Upper lobe of right lung (tissue), 1 donor: ENCODE measurements at regions not wholly inside any gene's neighbourhood (a gene's known extent, or its start where the extent isn't known, plus 50 kb on each side); places are given as distances from the start of the nearest gene placed in this dataset.

Experiments
- ATAC-seq: fragments of 200-7000 bp; cut with Tn5 transposase; one replicate; pipeline ENCODE4 v1.9.1; 2020; ENCODE audit warnings: mild to moderate bottlenecking, moderate library complexity
- DNase-seq: peaks from one replicate; pipeline ENCODE4 v3.0.0-alpha.2; 2020
- H3K27ac ChIP-seq: fragments of 200-600 bp; one replicate; pipeline ENCODE4 v1.8.0; 2022
- H3K27me3 ChIP-seq: fragments of 200-600 bp; one replicate; pipeline ENCODE4 v1.8.0; 2022; ENCODE audit warnings: mild to moderate bottlenecking
- H3K36me3 ChIP-seq: fragments of 200-600 bp; one replicate; pipeline ENCODE4 v1.8.0; 2022
- H3K4me1 ChIP-seq: fragments of 200-600 bp; one replicate; pipeline ENCODE4 v1.8.0; 2022
- H3K4me3 ChIP-seq: fragments of 200-600 bp; one replicate; pipeline ENCODE4 v1.8.0; 2022; ENCODE audit warnings: mild to moderate bottlenecking
- H3K9me3 ChIP-seq: fragments of 200-600 bp; one replicate; pipeline ENCODE4 v1.8.0; 2022
- intact Hi-C: fragments of 100-400 bp; cut with DNase I; formaldehyde crosslinking; loops from one replicate; pipeline ENCODE4 v1.11.0; 2022
- TF ChIP-seq, protein P1 (sequence below): fragments of 200-600 bp; IDR thresholded peaks from one replicate; pipeline ENCODE4 v1.8.0; 2022; ENCODE audit warnings: antibody characterized with exemption
- donor health status: DM: no; HTN: yes; CAD: no; lungs with severe emphysema.

DNA sequence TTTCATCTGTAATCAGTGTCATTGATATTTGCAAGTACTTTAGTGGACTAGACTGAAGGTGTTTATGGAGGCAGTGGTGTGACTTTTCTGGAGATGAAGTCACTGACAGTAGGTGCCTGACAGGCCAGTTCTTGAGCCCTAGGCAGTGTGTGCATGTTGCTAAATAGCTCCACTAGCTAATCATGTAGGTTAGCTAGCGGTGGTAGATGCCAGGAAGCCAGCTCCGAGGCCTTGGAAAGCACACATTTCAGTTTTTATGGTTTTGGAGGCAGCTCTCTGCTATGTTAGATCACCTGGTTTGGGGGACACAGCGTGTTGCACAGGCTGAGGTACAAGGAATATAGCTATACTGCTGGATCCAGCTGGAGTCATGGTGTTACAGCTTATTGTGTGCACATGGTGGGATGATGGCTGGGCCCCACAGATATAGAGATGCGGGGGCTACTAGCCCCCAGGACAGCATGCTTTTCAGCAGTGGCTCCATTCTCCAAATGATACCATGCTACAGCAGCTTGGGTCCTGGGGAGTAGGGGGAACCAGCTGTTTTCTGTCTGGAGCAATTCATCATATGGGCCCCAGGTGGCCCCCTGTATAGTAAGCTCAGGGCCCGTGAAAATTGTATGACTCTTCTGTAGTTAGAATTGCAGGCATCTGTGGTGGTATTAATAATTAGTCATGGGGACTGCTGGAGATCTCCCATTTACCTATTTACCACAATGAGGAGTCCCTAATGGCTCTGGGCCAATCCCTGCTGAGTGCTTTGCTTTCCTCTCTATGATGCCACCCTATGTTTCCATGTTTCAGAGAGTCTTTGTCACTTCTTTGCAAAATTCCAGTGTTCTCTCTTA lies 367.2 kb upstream of the LMO3 start:
- DNase-seq = no peak
- Histone ChIP-seq H3K9me3 (no peaks in the 10 kb centered on the region), H3K27me3 (no peaks in the 10 kb centered on the region), H3K27ac (no peak overlapping the region), H3K4me1 (no peaks in the 10 kb centered on the region), H3K4me3 (no peak overlapping the region), H3K36me3 (no peaks in the 10 kb centered on the region)
- intact Hi-C loops = no loop called here
- TF ChIP-seq, protein P1, sequence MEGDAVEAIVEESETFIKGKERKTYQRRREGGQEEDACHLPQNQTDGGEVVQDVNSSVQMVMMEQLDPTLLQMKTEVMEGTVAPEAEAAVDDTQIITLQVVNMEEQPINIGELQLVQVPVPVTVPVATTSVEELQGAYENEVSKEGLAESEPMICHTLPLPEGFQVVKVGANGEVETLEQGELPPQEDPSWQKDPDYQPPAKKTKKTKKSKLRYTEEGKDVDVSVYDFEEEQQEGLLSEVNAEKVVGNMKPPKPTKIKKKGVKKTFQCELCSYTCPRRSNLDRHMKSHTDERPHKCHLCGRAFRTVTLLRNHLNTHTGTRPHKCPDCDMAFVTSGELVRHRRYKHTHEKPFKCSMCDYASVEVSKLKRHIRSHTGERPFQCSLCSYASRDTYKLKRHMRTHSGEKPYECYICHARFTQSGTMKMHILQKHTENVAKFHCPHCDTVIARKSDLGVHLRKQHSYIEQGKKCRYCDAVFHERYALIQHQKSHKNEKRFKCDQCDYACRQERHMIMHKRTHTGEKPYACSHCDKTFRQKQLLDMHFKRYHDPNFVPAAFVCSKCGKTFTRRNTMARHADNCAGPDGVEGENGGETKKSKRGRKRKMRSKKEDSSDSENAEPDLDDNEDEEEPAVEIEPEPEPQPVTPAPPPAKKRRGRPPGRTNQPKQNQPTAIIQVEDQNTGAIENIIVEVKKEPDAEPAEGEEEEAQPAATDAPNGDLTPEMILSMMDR = no peak
- no peak for ATAC-seq

DNA sequence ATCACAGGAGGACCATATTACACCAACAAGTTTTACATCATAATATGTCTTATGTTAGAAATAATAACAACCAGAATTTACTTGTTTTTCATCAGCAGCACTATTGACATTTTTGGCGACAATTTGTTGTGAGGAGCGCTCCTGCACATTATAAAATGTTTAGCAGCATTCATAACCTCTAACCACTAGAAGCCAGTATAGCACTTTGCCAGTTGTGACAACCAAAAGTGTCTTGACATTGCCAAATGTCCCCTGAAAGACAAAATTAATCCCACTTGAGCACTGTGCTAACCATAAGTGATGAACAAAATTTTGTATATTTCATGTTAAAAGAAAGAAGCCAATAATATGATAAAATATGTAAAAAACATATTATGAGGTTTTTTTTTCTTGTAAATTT lies 356.9 kb upstream of the LMO3 start:
- intact Hi-C loops = no loop called here
- Histone ChIP-seq H3K4me3 (no peak overlapping the region), H3K36me3 (no peaks in the 10 kb centered on the region), H3K4me1 (no peaks in the 10 kb centered on the region), H3K27ac (no peak overlapping the region), H3K27me3 (no peaks in the 10 kb centered on the region), H3K9me3 (no peaks in the 10 kb centered on the region)
- ATAC-seq (no peak), DNase-seq (no peak)
- TF ChIP-seq, protein P1 = no peak

DNA sequence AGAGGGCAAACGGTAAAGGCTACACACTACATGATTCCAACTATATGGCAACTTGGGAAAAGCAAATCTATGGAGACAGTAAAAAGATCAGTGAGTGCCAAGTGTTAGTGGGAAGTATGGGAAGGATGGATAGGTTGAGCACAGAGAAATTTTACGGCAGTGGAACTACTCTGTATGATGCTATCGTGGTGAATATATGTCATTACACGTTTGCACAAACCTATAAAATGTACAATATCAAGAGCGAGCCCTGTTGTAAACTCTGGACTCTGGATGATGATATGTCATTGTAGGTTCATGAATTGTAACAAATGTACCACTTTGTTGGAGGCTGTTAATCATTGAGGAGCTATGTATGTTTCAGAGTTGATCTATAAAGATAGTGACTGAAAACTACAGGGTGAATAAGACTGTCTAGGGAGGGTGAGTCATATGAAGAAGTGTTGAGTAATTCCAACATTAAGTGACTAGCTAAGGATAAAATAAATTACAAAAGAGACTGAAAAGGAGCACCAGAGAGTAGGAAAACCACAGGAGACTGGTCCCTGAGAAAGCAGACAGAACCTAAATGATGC lies 349.2 kb upstream of the LMO3 start:
- TF ChIP-seq, protein P1 = no peak
- ATAC-seq (no peak), DNase-seq (no peak)
- no peaks in the 10 kb centered on the region for H3K36me3 ChIP-seq
- H3K4me3 ChIP-seq = no peak overlapping the region
- H3K9me3 ChIP-seq = no peaks in the 10 kb centered on the region
- no peak overlapping the region for H3K27ac ChIP-seq
- H3K27me3 ChIP-seq = no peaks in the 10 kb centered on the region
- no peaks in the 10 kb centered on the region for H3K4me1 ChIP-seq
- intact Hi-C loops = no loop called here

DNA sequence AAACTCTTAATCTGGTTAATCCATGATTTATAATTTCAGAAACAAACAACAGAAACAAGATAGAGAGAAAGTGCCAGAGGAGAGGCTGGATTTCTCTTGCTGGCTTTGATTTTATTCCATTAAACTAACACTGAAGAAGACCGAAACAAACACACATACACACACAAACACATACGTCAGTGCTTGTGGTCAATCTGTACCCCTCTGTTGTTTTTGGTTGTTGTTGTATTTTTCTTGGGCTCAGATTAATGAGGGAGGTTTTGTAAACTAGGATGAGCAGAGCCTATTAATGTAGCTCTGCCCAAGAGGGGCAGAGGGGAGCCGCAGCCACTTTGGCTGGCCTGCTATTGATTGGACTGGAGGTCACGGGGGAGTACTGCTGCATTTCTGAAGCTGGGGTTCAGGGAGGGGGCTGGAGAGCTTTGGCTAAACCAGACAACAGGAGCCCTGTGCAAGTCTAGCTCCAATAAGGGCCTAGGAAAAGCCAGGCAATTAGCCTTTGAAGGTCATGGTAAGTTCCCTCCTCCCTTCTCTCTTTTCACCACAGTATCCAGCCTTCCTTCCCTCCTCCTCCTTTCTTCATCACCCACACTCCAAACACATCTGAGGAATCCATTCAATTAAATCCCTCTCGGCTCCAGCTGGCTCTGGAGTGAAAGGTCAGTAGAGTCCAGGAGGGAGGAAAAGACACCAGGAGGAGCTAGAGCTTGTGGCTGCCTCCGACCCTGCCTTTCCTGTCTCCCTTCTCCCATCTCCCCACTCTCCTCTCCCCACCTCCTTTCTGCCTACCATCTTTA lies 344.1 kb upstream of the LMO3 start:
- intact Hi-C loops = no loop called here
- no peaks in the 10 kb centered on the region for H3K4me1 ChIP-seq
- no peaks in the 10 kb centered on the region for H3K9me3 ChIP-seq
- no peaks in the 10 kb centered on the region for H3K36me3 ChIP-seq
- no peak overlapping the region for H3K4me3 ChIP-seq
- no peak overlapping the region for H3K27ac ChIP-seq
- TF ChIP-seq, protein P1 = no peak
- ATAC-seq (no peak), DNase-seq (no peak)
- H3K27me3 ChIP-seq = no peaks in the 10 kb centered on the region

DNA sequence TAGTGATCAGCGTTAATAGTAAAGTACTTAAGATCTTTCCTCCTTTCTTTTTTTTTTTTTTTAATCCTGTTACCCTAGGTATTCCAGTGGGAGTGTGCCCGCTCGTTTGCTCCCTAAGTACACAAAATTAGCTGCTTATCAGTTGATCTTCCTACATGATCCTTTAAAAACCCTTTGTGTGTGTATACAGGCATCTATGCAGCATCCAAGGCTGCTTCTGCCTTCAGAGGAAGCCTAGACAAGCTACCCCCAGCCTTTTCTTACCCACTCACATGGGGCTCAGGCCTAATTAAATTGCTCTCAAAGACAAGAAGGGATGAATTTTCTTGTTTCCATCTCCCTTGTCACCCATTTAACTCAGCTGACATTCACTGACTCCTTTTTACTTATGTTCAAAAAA lies 343.4 kb upstream of the LMO3 start:
- no peaks in the 10 kb centered on the region for H3K9me3 ChIP-seq
- TF ChIP-seq, protein P1 = no peak
- no peak overlapping the region for H3K27ac ChIP-seq
- ATAC-seq (no peak), DNase-seq (no peak)
- intact Hi-C loops = no loop called here
- H3K4me1 ChIP-seq = no peaks in the 10 kb centered on the region
- no peaks in the 10 kb centered on the region for H3K27me3 ChIP-seq
- no peaks in the 10 kb centered on the region for H3K36me3 ChIP-seq
- no peak overlapping the region for H3K4me3 ChIP-seq
